Skeletal muscle satellite cell (primary cell): ENCODE measurements at regions not wholly inside any gene's neighbourhood (a gene's known extent, or its start where the extent isn't known, plus 50 kb on each side); places are given as distances from the start of the nearest gene placed in this dataset.

Source experiments
- H3K27me3 ChIP-seq: 2 replicates; pipeline ENCODE4 v1.7.0; 2013; ENCODE audit warnings: low read length; ENCODE audit not compliant: control insufficient read depth, insufficient read depth
- H3K36me3 ChIP-seq: 2 replicates; pipeline ENCODE4 v1.7.0; 2013; ENCODE audit warnings: mild to moderate bottlenecking, control low read depth, low read length; ENCODE audit not compliant: insufficient read depth
- H3K4me1 ChIP-seq: 2 replicates; pipeline ENCODE4 v1.7.0; 2013; ENCODE audit warnings: low read length; ENCODE audit not compliant: control insufficient read depth, insufficient read depth
- H3K4me2 ChIP-seq: 2 replicates; pipeline ENCODE4 v1.7.0; 2013; ENCODE audit warnings: mild to moderate bottlenecking, low read length
- H3K4me3 ChIP-seq: 2 replicates; pipeline ENCODE4 v1.7.0; 2013; ENCODE audit warnings: low read length
- H3K9ac ChIP-seq: 2 replicates; pipeline ENCODE4 v1.7.0; 2013; ENCODE audit warnings: mild to moderate bottlenecking, low read depth, low read length, moderate library complexity
- H3K9me3 ChIP-seq: replicated peaks from 2 replicates; pipeline ENCODE4 v1.7.0; 2013; ENCODE audit warnings: mild to moderate bottlenecking, control low read depth, low read length

- no peaks in the 10 kb centered on the region for H3K36me3 ChIP-seq
- H3K4me2 ChIP-seq: no peak overlapping the region
- H3K9me3 ChIP-seq: peaks cover 4% of the 10 kb centered on the region
- H3K4me3 ChIP-seq: no peak overlapping the region
- peaks cover 46% of the 10 kb centered on the region for H3K4me1 ChIP-seq
- no peaks in the 10 kb centered on the region for H3K27me3 ChIP-seq
- peak overlapping the region; percentile 19 for H3K9ac ChIP-seq
Observed at GRCh38 chr1:222914861-222915632, 100.2 kb downstream of the DISP1 start.

- Histone ChIP-seq H3K4me3 (no peak overlapping the region), H3K27me3 (no peaks in the 10 kb centered on the region), H3K4me2 (no peak overlapping the region), H3K4me1 (peaks cover 41% of the 10 kb centered on the region), H3K9ac (no peak overlapping the region), H3K9me3 (peaks cover 4% of the 10 kb centered on the region), H3K36me3 (no peaks in the 10 kb centered on the region)
Observed at GRCh38 chr1:222916100-222916499, 101.3 kb downstream of the DISP1 start.

GRCh38 chr1:222918801-222919477 is 104.1 kb downstream of the DISP1 start:
- Histone ChIP-seq H3K27me3 (no peaks in the 10 kb centered on the region), H3K36me3 (no peaks in the 10 kb centered on the region), H3K9ac (no peak overlapping the region), H3K4me1 (peaks cover 27% of the 10 kb centered on the region), H3K4me2 (no peak overlapping the region), H3K4me3 (no peak overlapping the region), H3K9me3 (peaks cover 4% of the 10 kb centered on the region)

- Histone ChIP-seq H3K9ac (no peak overlapping the region), H3K4me1 (peaks cover 26% of the 10 kb centered on the region), H3K4me2 (no peak overlapping the region), H3K4me3 (no peak overlapping the region), H3K36me3 (no peaks in the 10 kb centered on the region), H3K27me3 (no peaks in the 10 kb centered on the region), H3K9me3 (peaks cover 4% of the 10 kb centered on the region)
Observed at GRCh38 chr1:222919478-222919865, 104.6 kb downstream of the DISP1 start.

GRCh38 chr1:222920169-222920568 is 105.3 kb downstream of the DISP1 start:
- Histone ChIP-seq H3K27me3 (no peaks in the 10 kb centered on the region), H3K4me3 (no peak overlapping the region)

GRCh38 chr1:222921945-222922344 is 107.1 kb downstream of the DISP1 start:
- H3K4me3 ChIP-seq: no peak overlapping the region
- H3K9ac ChIP-seq: no peak overlapping the region

More at GRCh38 chr1:222920169-222920568, 105.3 kb downstream of the DISP1 start:
- peak overlapping the region; percentile 26 for H3K9ac ChIP-seq
- peaks cover 19% of the 10 kb centered on the region for H3K4me1 ChIP-seq
- H3K36me3 ChIP-seq: no peaks in the 10 kb centered on the region
- peak overlapping the region; percentile 53 for H3K4me2 ChIP-seq
- H3K9me3 ChIP-seq: peaks cover 4% of the 10 kb centered on the region

GRCh38 chr1:222923506-222923905 is 108.7 kb downstream of the DISP1 start:
- no peaks in the 10 kb centered on the region for H3K9me3 ChIP-seq
- H3K4me1 ChIP-seq: peaks cover 29% of the 10 kb centered on the region
- H3K4me2 ChIP-seq: no peak overlapping the region
- no peak overlapping the region for H3K9ac ChIP-seq
- no peak overlapping the region for H3K4me3 ChIP-seq
- H3K36me3 ChIP-seq: no peaks in the 10 kb centered on the region
- no peaks in the 10 kb centered on the region for H3K27me3 ChIP-seq

More at GRCh38 chr1:222921945-222922344, 107.1 kb downstream of the DISP1 start:
- Histone ChIP-seq H3K4me2 (no peak overlapping the region), H3K9me3 (peaks cover 4% of the 10 kb centered on the region), H3K36me3 (no peaks in the 10 kb centered on the region), H3K4me1 (peaks cover 21% of the 10 kb centered on the region), H3K27me3 (no peaks in the 10 kb centered on the region)

- Histone ChIP-seq H3K9ac (no peak overlapping the region), H3K4me1 (peaks cover 25% of the 10 kb centered on the region), H3K4me2 (no peak overlapping the region), H3K27me3 (no peaks in the 10 kb centered on the region), H3K9me3 (no peaks in the 10 kb centered on the region), H3K36me3 (no peaks in the 10 kb centered on the region), H3K4me3 (no peak overlapping the region)
Observed at GRCh38 chr1:222924136-222924706, 109.4 kb downstream of the DISP1 start.

GRCh38 chr1:222926566-222926965 is 111.7 kb downstream of the DISP1 start:
- Histone ChIP-seq H3K9ac (no peak overlapping the region), H3K9me3 (no peaks in the 10 kb centered on the region), H3K4me1 (peaks cover 21% of the 10 kb centered on the region), H3K36me3 (no peaks in the 10 kb centered on the region), H3K27me3 (no peaks in the 10 kb centered on the region), H3K4me2 (peak overlapping the region; percentile 51), H3K4me3 (no peak overlapping the region)

GRCh38 chr1:222927031-222927430 is 112.2 kb downstream of the DISP1 start:
- H3K4me3 ChIP-seq: no peak overlapping the region

GRCh38 chr1:222928212-222928611 is 113.4 kb downstream of the DISP1 start:
- Histone ChIP-seq H3K36me3 (no peaks in the 10 kb centered on the region), H3K4me3 (no peak overlapping the region)

More at GRCh38 chr1:222927031-222927430, 112.2 kb downstream of the DISP1 start:
- Histone ChIP-seq H3K9ac (no peak overlapping the region), H3K36me3 (no peaks in the 10 kb centered on the region), H3K27me3 (no peaks in the 10 kb centered on the region), H3K4me2 (peak overlapping the region; percentile 51), H3K9me3 (no peaks in the 10 kb centered on the region), H3K4me1 (peaks cover 22% of the 10 kb centered on the region)

More at GRCh38 chr1:222928212-222928611, 113.4 kb downstream of the DISP1 start:
- H3K4me1 ChIP-seq: peaks cover 22% of the 10 kb centered on the region
- H3K27me3 ChIP-seq: no peaks in the 10 kb centered on the region
- no peaks in the 10 kb centered on the region for H3K9me3 ChIP-seq
- H3K9ac ChIP-seq: no peak overlapping the region
- peak overlapping the region; percentile 35 for H3K4me2 ChIP-seq
